Loucy (cell line): ENCODE measurements at regions not wholly inside any gene's neighbourhood (a gene's known extent, or its start where the extent isn't known, plus 50 kb on each side); places are given as distances from the start of the nearest gene placed in this dataset.

Source experiments
- H2AFZ ChIP-seq: fragments of 200-600 bp; sonication (generic); 2 replicates; pipeline ENCODE4 v1.6.0; 2016; ENCODE audit warnings: antibody characterized with exemption, mild to moderate bottlenecking, low read length, moderate library complexity
- H3F3A ChIP-seq: fragments of 200-600 bp; 2 replicates; pipeline ENCODE4 v1.6.0; 2016; ENCODE audit warnings: antibody characterized with exemption, low read depth, mild to moderate bottlenecking
- H3K27me3 ChIP-seq: fragments of 200-600 bp; sonication (generic); 2 replicates; pipeline ENCODE4 v1.6.1; 2014; ENCODE audit warnings: low read length, mild to moderate bottlenecking; ENCODE audit not compliant: insufficient read depth, poor library complexity, severe bottlenecking
- H3K36me3 ChIP-seq: fragments of 200-600 bp; sonication (generic); 2 replicates; pipeline ENCODE4 v1.6.1; 2016; ENCODE audit warnings: low read length; ENCODE audit not compliant: insufficient read depth
- H3K4me1 ChIP-seq: fragments of 200-600 bp; sonication (generic); 2 replicates; pipeline ENCODE4 v1.5.1; 2014; ENCODE audit warnings: low read length, mild to moderate bottlenecking; ENCODE audit not compliant: insufficient read depth, poor library complexity, severe bottlenecking
- H3K4me2 ChIP-seq: fragments of 200-600 bp; sonication (generic); 2 replicates; pipeline ENCODE4 v1.6.0; 2014; ENCODE audit warnings: antibody characterized with exemption, low read length, low read depth, mild to moderate bottlenecking; ENCODE audit not compliant: poor library complexity, severe bottlenecking
- H3K4me3 ChIP-seq: fragments of 200-600 bp; sonication (generic); 2 replicates; pipeline ENCODE4 v1.5.1; 2014; ENCODE audit warnings: low read length, mild to moderate bottlenecking, mixed read lengths; ENCODE audit not compliant: poor library complexity, severe bottlenecking
- H3K79me2 ChIP-seq: fragments of 200-600 bp; sonication (generic); 2 replicates; pipeline ENCODE4 v1.6.1; 2014; ENCODE audit warnings: low read length; ENCODE audit not compliant: insufficient read depth
- H3K9ac ChIP-seq: fragments of 200-600 bp; sonication (generic); 2 replicates; pipeline ENCODE4 v1.6.0; 2014; ENCODE audit warnings: mild to moderate bottlenecking, low read depth, low read length, moderate library complexity; ENCODE audit not compliant: poor library complexity, severe bottlenecking
- H3K9me2 ChIP-seq: fragments of 200-600 bp; sonication (generic); replicated peaks from 2 replicates; pipeline ENCODE4 v1.6.1; 2016; ENCODE audit warnings: low read depth, low read length, mixed read lengths
- H3K9me3 ChIP-seq: fragments of 200-600 bp; sonication (generic); 2 replicates; pipeline ENCODE4 v1.6.1; 2014; ENCODE audit warnings: mild to moderate bottlenecking, antibody characterized with exemption, low read length, low read depth; ENCODE audit not compliant: insufficient read depth
- H4K20me1 ChIP-seq: fragments of 200-600 bp; sonication (generic); 2 replicates; pipeline ENCODE4 v1.6.0; 2014; ENCODE audit warnings: antibody characterized with exemption, low read length, mild to moderate bottlenecking; ENCODE audit not compliant: insufficient read depth, poor library complexity, severe bottlenecking
- CTCF ChIP-seq: fragments of 200-600 bp; sonication (generic); conservative IDR thresholded peaks from 2 replicates; pipeline ENCODE4 v1.5.1; 2014; ENCODE audit warnings: mild to moderate bottlenecking, antibody characterized with exemption, low read length
- EZH2phosphoT487 ChIP-seq: fragments of 200-600 bp; IDR thresholded peaks from 2 replicates; pipeline ENCODE4 v1.6.1; 2018; ENCODE audit warnings: antibody characterized with exemption, mild to moderate bottlenecking, moderate library complexity, borderline replicate concordance

GRCh38 chr3:118740722-118741290, 293.8 kb downstream of the IGSF11 start:
- H3K9me3 ChIP-seq: no peaks in the 10 kb centered on the region
- TF ChIP-seq EZH2phosphoT487 (no peak), CTCF (no peak)
- H3K4me2 ChIP-seq: no peak overlapping the region
- H3F3A ChIP-seq: no peaks in the 10 kb centered on the region
- H4K20me1 ChIP-seq: no peaks in the 10 kb centered on the region
- H3K9ac ChIP-seq: no peak overlapping the region
- H3K79me2 ChIP-seq: no peaks in the 10 kb centered on the region
- H3K27me3 ChIP-seq: no peaks in the 10 kb centered on the region
- H3K4me1 ChIP-seq: no peaks in the 10 kb centered on the region
- H3K9me2 ChIP-seq: no peaks in the 10 kb centered on the region
- H3K36me3 ChIP-seq: no peaks in the 10 kb centered on the region
- no peak overlapping the region for H2AFZ ChIP-seq
- no peak overlapping the region for H3K4me3 ChIP-seq

- Histone ChIP-seq H3K9me2 (no peaks in the 10 kb centered on the region), H2AFZ (no peak overlapping the region), H3K4me1 (no peaks in the 10 kb centered on the region), H3K4me2 (no peak overlapping the region), H3K79me2 (no peaks in the 10 kb centered on the region), H3K4me3 (no peak overlapping the region), H3K9ac (no peak overlapping the region), H3K36me3 (no peaks in the 10 kb centered on the region), H4K20me1 (no peaks in the 10 kb centered on the region), H3K9me3 (no peaks in the 10 kb centered on the region), H3K27me3 (no peaks in the 10 kb centered on the region), H3F3A (no peaks in the 10 kb centered on the region)
- TF ChIP-seq CTCF: no peak
- no peak for TF ChIP-seq EZH2phosphoT487
Measured at GRCh38 chr3:118742760-118743159, 291.9 kb downstream of the IGSF11 start.

GRCh38 chr3:118744186-118744585, 290.5 kb downstream of the IGSF11 start:
- TF ChIP-seq EZH2phosphoT487: no peak
- no peak for TF ChIP-seq CTCF

More at GRCh38 chr3:118744186-118744585, 290.5 kb downstream of the IGSF11 start:
- Histone ChIP-seq H3K36me3 (no peaks in the 10 kb centered on the region), H3K4me3 (no peak overlapping the region), H3K27me3 (no peaks in the 10 kb centered on the region), H3K79me2 (no peaks in the 10 kb centered on the region), H2AFZ (no peak overlapping the region), H3K4me1 (no peaks in the 10 kb centered on the region), H3K9me3 (no peaks in the 10 kb centered on the region), H3K9ac (no peak overlapping the region), H4K20me1 (no peaks in the 10 kb centered on the region), H3K4me2 (no peak overlapping the region), H3K9me2 (no peaks in the 10 kb centered on the region), H3F3A (no peaks in the 10 kb centered on the region)
